NCI-H2107 (cell line): ENCODE measurements at regions not wholly inside any gene's neighbourhood (a gene's known extent, or its start where the extent isn't known, plus 50 kb on each side); places are given as distances from the start of the nearest gene placed in this dataset.

Experiments
- DNase-seq: peaks from one replicate; lab custom pipeline; 2025; lab: John Stamatoyannopoulos, UW

DNA sequence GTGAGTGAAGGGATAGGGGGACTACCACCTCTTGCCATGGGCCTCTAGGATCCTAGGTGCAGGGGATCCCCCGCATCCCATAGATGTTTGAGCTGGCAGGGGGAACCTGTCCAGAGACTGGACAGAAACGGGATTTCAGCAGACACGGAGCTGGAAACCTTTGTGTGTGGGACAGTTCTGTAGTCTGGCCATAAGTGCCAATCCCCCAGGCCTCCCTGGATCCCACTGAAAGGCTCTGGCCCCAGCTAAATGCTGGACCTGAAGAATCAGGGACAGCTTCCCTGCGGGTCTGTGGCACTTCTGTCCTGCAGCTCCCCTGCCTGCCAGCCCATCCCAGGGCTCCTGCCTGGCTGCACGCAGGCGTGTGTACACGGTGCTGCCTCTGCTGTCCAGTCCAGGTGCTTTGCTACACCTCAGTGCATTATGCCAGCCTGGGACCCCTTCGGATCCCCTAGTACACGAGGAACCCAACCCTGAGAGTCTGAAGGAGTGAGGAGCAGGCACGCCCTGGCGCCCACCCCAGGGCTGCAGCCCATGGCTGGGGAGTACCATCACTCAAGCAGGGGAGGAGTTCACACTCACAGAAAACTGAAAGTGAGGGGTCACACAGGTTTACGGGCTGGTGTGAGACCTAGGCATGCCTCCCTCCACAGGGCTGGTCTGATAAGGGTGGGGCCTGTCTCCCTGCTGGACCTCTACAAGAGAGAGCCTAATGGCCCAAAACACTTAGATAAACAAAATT lies 703.0 kb downstream of the ARAP2 start:
- DNase-seq = no peak

DNA sequence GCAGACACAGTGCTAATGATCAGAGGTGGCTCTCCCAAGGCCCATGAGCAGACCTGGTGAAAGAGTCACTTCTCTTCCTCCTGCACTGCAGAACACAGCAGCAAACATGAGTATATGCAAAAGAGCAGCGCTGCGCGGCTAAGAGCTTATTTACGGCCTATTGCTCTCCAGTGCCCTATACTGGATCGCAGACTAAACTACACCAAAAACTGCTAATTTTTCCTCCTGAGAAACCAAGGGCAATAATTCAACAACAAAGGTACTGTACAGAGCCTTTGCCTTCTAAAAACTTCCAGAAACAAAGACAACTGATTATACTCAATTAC lies 702.5 kb downstream of the ARAP2 start:
- no peak for DNase-seq

DNA sequence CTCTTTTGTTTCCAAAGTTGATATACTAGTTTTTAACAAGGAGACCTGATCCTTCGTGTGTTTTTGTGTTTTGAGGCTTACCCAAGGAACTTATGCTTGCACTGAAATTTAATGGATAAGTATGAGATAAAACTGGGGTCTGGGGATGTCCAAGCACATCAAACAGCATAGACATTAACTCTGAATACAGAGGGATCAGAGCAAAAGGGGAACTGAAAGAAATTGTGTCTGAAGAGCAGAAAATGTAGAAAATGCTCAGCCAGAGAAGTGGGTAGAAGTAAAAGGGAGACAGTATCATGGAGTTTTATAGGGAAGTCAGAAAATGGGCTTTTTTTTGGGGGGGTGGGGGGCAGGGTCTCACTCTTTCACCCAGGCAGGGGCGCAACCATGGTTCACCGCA lies 695.4 kb downstream of the ARAP2 start:
- DNase-seq = no peak

DNA sequence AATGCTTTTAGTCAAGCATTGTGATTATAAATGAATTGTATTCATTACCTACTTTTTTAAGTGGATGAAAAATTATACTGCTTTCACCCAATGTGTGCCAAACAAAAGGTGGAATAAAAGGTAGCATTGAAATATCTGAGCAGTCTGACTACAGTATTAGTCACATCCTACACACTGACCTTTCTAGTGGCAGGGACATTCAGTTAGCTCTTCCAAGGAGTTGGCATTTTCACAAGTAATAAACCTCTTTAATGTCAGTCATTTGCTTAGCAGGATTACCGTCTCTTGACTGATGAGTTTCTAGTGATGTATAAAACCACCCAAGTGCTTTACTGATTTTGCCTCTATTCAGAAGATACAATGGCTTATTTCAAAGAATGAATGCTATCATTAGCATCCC lies 687.9 kb downstream of the ARAP2 start:
- DNase-seq = no peak

DNA sequence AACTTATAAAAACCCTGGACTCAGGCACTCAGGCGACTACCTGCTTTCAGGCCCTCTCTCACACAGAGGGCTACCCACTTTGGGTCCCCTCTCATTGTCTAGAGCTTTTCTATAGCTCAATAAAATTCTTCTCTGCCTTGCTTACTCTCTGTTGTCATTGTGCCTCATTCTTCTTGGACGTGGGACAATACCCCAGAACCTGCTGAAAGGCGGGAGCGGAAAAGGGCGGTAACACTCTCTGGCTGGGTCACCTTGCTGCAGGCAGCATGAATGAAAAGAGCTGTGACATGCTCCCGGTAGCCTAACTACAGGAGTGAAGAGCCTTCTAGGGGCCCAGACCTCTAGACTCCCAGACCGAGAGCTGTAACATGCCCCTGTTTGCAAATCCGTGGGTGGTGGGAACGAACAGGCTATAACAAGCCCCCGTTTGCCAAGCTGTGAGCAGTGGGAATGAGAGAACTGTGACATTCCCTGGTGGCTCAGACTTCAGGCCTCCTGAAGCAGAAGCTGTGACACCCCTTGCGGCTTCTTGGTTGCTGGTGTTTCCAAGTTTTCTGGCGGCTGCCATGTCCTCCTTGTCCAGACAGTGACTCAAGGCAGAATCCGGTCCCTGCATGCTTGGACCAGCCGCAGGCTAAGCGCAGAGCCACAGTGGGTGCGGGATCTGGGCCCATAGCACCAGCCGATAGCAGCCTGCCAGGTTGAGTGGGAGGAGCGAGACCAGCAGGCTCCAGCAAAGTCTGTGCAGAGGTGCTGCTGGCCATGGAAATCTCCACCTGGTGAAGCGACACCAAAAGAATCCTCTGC lies 684.6 kb downstream of the ARAP2 start:
- DNase-seq = no peak

DNA sequence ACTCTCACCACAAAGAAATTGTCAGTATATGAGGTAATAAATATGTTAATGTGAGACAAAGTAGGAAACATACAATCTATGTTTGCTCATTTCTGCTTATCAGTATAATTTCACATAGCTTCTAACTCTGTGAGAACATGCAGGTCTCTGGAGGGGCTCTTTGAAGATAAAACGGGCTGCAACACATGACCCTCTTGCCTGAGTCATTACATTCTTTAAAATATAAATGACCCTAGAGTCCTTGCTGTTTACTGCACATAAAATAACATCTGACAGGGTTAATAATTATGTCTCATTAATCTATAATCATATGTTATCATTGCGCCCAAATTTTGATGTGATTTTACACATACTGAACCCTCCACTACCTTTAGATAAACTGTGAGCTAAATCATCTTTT lies 681.5 kb downstream of the ARAP2 start:
- no peak for DNase-seq

DNA sequence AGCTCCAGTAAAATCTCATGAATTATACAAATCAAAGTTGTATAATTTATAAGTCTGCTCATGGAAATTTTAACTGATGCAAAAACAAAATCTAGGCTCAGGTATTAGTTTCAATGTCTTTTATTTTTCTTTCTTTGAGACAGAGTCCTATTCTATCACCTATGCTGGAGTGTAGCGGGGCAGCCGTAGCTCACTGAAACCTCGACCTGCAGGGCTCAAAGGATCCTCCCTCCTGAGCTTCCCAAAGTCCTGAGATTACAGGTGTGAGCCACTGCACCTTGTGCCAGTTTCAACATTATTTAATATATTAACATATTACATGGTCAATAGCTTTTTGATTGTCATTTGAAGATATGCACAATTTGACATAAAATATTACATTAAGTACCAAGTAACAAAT lies 678.7 kb downstream of the ARAP2 start:
- no peak for DNase-seq

DNA sequence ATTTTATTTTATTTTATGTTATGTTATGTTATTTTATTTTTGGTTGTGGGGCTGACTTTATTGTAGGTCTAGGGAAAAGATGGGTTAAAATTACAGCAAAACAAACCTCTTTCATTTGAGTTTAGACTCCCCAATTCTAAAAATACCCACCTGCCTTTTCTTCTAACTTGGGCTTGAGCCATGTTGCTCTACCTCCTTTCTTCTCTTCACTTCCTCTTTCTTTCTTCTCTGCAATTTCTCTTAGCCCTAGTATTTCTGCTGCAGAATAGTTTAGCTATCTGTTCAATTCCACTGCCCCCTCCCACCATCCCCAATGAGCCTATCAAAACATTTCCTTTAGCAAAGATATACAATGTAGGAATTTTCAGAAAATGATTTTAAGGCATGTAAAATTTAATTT lies 653.3 kb downstream of the ARAP2 start:
- no peak for DNase-seq

DNA sequence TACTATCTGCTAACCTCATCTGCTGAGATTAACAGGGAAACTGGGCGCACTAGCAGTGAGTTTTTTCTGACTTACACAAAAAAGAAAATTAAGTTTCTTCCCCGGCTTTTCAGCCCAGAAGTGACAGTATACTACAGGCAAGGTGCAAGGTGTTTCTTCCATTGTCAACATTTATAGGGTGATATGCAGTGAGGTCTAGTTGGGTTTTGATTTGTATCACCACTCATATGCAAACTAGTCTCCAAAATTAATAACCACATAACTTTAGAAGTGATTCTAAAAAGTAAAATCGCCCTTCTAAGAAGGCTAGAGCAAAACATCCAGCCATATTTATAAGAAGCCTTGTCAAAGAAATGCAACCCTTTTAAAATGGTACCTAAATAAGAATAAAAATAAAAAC lies 640.1 kb downstream of the ARAP2 start:
- no peak for DNase-seq

DNA sequence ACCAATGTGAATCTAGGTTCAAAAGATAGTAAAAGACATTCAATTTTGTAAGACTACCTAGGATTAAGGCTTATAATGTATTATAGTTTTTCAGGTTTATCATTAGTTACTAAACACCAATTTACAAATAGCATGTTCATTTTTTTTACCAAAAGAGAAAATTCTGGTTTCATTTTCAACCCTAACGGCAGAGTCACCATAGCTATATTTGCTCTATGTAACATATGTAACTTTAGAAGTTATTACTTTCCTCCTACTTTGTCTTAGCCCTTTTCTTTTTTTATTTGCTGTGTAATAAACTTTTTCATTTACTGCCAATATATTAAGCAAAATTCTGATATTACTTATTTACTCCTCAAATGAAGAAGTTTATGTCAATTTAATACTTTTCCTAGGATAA lies 639.6 kb downstream of the ARAP2 start:
- DNase-seq = no peak

DNA sequence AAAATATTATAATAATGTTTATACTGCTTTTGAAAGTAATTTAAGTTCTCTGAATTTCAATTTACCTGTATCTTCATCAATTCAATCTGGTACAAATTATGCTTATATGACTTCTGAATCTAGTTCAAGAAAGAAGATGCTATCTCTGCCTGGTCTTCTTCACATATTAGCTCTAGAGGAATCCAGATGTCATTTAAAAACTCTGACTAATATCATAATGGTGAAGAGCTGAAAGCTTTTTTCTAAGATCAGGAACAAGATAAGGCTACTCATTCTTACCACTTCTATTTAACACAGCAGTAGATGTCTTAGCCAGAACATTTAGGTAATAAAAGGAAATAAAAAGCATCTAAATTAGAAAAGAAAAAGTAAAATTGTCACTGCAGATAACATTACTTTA lies 636.1 kb downstream of the ARAP2 start:
- no peak for DNase-seq

DNA sequence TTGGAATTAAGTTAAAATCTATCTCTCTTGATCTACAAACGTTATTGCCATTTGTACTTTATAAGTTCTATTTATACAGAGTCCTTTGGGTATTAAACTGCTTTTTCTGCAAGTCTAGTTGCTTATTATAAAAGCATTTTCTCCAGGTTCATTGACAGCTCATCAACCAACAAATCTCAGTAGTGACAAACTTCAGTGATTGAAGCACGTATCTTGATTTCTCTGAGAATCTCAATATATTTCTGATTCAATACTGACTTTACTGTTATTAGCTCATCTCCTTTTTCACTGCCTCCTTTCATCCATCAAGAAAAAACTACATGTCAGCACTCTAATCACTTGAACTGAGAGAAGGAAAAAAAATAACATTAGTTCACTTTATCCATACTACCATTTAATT lies 630.2 kb downstream of the ARAP2 start:
- no peak for DNase-seq

DNA sequence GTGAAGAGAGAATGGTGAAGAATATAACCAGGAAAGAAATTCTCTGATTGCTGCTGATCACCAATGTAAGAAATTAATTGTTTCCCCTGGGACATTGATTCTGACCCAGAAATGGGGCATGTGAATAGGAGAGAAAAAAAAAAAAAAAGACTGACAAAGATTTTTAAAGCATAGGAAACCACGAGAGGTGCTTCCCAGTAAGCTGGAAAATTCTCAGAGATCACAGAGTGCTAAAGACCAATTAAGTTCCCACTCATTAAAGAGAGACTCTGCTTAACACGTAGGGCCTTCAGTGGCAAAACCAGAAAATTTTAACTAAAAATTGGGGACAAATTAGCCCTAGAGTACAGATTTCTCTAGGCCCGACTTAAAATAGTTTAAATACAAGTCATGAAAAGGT lies 604.4 kb downstream of the ARAP2 start:
- DNase-seq = no peak

DNA sequence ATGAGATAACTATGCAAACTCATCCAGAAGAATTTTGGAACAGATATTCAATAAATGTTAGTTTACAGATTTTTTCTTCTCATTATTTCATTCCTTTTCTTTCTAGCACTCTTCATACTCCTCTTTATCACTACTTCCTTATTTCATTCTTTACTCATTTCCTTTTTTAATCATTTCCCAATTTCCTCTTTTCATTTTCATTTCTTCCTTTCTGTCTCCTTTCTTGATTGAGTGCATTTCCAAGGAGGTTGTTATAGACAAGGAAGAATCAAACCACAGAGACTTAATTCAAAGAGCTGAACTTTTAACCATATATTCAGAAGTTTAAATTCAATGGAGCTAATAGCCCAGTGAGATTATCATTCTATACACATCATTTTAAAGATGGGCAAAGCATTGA lies 600.7 kb downstream of the ARAP2 start:
- no peak for DNase-seq

DNA sequence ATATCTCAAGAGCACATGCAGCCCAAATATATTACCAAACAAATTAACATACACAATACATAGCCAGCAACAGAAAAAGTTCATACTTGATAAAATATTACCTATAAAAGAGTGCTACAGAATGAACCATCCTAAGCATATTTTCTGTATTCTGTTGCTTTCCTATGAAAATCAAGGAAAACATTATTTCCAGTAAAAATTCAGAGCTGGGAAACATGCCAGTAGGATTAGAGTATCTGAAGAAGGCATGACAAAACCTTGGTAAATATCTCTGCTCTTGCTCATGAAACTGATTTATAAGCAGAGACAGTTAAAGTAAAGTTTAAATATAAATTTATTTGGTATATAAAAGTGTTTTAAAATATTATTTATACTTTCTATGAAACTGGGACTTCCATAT lies 599.7 kb downstream of the ARAP2 start:
- no peak for DNase-seq

DNA sequence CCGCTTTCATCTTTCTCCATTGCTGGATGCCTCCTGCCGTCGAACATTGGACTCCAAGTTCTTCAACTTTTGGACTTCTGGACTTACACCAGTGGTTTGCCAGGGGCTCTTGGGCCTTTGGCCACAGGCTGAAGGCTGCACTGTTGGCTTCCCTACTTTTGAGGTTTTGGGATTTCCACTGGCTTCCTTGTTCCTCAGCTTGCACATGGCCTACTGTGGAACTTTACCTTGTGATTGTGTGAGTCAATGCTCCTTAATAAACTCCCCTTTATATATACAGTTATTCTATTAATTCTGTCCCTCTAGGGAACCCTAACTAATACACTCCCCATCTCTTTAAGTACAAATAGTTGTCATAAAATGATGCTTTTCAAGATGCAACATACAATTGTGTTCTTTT lies 595.3 kb downstream of the ARAP2 start:
- DNase-seq = no peak

DNA sequence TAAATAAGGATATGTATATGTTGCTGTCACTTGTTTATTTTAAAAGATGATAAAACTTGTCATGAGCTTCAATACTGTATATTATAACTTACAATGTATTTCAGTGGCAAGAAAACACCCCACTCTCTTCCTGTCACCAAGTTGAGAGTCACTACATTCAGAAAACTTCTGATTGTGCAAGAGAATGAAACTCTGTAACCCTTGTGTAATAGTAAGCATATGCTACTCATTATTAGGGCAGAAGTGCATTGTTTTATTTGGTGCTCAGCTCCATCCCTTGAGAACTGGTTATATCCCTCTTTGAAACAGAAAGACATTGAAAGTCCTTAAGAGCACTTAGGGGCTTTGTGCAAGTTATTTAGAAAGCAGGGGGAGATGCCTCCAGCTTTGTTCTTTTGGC lies 594.5 kb downstream of the ARAP2 start:
- no peak for DNase-seq

DNA sequence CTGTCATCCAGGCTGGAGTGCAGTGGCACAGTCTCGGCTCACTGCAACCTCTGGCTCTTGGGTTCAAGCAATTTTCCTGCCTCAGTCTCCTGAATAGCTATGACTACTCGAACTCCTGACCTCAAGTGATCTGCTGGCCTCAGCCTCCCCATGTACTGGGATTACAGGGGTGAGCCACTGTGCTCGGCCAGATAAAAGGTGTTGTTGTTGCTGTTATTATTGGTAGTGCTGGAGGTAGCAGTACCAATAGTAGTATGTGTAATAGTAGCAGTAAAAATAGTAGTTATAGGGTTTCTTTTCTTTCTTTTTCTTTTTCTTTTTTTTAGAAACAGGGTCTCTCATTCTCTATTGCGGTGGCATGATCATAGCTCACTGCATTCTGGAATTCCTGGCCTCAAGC lies 592.1 kb downstream of the ARAP2 start:
- no peak for DNase-seq

DNA sequence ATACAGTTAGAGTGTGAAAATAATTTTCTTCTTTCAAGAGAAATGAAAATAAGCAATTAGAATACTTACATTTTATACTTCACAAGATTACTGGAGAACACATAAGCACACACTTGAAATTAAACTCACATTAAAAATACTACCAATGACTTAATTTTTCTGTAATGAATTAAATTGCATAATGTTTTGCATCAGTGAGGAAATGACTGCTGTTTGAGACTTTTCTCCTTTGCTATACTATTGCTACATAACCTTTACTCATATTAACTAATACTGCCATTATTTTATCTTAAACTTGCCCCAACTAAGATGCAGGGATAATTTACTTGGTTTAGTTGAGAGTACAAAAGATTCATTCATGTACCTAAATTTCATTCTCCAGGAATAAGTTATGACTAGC lies 590.9 kb downstream of the ARAP2 start:
- DNase-seq = no peak

DNA sequence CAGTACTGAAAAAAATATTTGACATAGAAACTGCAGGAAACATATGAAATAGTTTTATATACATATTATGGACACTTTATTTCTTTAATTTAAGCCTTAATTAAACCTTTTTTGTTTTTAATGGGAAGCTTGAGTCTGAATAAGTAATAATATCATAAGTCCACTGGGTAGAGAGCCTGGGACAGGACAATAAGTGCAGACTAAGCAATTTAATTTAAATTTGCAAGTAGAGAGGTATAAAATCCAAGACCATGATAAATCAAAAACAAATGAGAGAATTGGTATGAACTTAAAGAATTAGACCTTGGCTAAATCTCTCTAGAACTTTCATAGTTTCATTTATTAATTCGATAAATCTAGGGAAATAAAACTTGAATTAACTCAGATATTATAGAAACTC lies 571.2 kb downstream of the ARAP2 start:
- no peak for DNase-seq

DNA sequence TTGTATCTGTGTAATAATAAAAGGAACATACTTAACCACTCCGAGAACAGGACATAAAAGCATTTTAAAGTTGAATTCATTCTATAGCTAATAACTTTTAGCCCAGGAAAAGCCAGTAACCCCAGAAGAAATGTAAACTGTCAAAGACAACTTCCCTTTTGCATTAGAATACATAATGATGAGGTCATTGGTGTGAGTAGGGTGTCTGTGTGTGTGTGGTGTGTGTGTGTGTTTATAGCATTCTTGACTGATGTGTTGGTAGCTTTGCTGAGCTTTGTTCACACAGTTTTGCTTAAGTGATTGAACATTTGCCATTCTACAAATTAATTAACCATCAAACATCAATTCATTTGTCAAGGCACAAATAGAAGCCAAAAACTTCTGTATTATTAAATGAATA lies 559.6 kb downstream of the ARAP2 start:
- DNase-seq = no peak

DNA sequence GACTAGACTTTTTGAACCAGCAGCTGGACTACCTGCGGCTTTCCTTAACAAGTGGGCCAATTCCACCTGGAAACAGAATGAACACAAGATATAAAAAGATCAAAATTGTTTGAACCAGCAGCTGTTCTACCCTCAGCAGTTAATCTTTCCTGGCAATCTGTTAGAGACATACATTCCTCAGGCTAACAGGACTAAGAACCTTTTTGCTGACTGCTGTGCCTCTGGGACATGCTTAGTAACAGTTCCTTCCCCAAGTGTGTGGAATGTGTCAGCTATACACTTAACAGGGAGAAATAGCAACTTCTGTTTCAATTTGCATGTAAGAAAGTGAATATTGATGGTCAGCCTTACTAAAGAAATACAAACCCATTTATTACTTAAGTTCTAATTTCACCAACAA lies 554.4 kb downstream of the ARAP2 start:
- DNase-seq = no peak

DNA sequence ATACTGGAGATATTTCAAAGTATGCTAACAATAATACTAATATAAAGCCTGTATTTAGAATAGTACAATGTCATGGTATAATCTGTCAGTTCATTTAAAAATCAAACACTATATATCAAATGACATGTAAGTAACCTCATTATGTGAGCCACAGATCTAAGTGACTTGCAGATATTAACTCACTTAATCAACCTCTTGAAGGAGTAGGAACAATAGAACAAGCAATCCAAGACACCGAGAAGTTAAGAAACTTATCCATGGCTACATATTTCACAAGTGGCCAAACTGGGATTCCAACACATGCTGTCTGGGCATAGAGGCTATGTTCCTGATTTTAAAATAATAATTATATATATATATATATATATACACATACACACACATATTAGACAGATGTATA lies 554.0 kb downstream of the ARAP2 start:
- DNase-seq = no peak

DNA sequence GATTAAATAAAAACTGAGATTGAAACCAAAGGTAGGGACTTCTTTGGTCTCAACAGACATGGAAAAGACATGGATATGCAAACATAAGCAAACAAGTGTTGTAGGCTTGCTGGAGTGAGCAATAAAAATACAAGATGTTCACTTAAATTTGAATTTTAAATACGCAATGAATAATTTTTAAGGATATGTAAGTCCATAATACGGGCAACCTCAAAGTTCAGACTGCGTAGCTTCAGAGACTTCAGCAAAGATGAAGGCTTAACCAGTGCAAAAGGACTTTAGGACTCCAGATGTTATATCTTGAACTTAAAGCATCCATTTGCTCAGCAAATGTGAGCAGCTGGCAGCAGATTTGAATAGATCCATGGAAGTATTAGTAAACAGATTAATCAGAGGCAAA lies 549.3 kb downstream of the ARAP2 start:
- DNase-seq = no peak
